NCI-H345 treated with DMSO at 0.1 percent for 48 hours (cell line): ENCODE measurements at regions not wholly inside any gene's neighbourhood (a gene's known extent, or its start where the extent isn't known, plus 50 kb on each side); places are given as distances from the start of the nearest gene placed in this dataset.
"Not testable (repeated sequence)": the region's sequence is repeated elsewhere in the genome, so short reads cannot be mapped to it uniquely, and the experiment has no call there.

Source experiments
- DNase-seq: peaks from one replicate; lab custom pipeline; 2025; ENCODE audit not compliant: unreplicated experiment; lab: John Stamatoyannopoulos, UW

DNA sequence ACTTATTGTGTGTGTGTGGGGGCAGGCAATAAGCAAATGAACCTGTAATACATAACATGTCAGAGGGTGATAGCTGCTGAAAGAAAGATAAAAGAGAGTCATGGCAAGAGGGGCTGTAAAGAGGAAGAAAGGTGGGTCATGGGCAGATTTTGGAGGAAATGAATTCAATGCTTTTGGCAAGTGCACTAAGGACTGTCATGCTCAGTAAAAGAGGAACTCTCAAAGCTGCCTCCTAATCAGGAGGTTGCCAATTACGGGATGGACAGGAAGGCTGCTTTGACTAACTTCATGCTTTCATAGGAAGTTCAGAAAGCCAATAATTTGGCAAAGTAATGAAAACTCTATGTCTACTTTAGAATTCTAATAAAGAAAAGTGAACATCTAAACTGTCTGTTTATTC, 401.2 kb downstream of the SH2D4B start:
- no peak for DNase-seq

DNA sequence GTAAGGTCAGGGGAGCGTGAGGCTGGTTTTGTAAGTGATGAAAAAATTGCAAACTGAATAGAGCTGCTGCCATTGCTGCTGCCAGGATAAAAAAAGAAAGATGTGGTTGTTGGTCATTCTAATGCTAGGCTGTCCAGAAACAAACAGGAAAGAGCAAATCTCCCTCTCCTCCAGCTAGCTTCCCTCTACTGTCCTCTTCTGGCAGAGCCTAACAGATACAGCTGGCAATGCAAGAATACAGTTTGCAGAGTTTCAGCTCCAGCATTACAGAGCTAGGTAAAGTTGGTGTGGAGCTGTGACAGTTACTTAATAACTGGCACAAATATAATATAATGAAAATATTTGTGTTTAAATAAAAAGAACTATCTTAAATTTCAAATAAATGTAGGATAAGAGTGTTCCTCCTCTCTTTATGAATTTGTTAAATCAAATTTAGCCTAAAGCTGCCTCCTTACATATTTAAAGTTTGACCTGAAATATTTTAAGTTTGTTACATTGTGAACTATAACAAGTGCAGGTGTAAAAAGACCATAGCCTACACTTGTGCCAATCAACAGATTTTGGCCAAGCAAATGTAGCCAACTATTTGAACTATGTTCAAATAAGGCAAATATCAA, 407.7 kb downstream of the SH2D4B start:
- no peak for DNase-seq

DNA sequence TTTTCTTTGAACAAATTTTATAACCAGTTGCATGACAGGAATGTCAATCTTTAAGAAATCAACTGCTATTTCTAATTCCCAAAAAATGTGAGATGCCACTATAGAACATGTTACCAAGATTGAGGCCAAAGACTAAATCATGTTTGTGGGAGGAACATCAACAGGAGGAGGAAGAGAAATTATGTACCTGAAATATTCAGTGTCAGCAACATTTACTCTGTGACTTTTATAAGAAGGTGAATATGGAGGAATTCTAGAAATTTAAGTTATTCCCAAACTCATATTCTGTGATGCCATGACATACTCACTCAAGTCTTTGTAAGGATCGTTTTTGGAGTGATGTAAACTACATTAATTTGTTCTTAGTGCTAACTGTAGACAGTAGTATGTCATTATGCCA, 408.4 kb downstream of the SH2D4B start:
- DNase-seq = no peak

DNA sequence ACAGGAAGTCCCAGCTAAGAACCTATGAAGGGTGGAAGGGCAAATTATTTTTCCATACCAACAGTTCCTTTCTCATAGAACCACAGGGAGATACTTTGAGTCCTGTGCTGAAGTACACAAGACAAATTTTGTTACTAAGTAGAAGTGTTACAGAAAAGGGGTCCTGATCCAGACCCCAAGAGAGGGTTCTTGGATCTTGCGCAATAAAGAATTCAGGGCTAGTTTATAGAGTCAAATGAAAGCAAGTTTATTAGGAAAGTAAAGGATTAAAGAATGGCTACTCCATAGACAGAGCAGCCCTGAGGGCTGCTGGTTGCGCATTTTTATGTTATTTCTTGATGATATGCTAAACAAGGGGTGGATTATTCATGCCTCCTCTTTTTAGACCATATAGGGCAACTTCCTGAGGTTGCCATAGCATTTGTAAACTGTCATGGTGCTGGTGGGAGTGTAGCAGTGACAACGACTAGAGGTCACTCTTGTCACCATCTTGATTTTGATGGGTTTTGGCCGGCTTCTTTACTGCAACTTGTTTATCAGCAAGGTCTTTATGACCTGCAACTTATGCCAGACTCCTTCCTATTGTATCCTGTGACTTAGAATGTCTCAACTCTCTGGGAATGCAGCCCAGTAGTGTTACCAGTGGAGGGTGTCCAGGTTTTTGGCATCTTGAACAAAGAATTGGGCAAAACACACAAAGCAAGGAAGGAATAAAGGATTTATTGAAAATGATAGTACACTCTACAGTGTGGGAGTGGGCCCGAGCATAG, 409.4 kb downstream of the SH2D4B start:
- DNase-seq = no peak

DNA sequence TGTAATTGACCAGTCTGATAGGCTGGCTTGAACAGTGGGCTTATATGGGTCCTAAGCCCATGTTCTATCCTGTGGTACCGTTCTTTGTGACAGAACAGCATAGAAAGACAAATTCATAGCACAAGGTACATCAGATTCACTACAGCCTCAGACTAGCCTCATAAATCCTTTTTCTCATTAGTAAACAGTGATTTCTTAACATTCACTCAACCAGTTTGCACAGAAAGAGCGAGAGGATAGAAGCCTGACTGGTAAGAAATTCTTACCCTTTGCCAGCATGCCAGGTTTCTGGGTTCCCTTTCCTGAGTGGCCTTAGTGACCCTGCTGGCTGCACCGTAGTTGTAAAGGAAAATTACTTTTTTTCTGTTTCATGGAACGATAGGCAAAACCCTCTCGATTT, 412.1 kb downstream of the SH2D4B start:
- DNase-seq = no peak

DNA sequence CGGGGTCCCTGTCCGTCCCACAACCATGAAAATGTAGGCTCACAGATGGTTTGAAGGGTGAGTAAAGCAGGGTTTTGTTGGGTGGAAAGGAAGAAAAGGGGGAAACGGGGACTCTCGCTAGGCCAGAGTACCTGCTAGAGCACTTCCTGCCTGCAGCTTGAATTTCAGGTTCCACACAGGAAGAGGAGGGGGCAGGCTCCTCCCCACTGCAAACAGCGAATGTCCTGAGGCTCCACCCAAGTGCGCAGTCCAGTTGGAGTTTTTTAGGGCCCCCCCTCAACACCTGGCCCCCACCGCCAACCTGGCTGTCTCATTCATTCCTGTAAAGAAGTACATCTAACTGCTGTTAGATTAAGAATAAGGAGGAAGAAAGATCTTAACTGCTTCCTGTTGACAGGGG, 414.7 kb downstream of the SH2D4B start:
- DNase-seq = no peak

DNA sequence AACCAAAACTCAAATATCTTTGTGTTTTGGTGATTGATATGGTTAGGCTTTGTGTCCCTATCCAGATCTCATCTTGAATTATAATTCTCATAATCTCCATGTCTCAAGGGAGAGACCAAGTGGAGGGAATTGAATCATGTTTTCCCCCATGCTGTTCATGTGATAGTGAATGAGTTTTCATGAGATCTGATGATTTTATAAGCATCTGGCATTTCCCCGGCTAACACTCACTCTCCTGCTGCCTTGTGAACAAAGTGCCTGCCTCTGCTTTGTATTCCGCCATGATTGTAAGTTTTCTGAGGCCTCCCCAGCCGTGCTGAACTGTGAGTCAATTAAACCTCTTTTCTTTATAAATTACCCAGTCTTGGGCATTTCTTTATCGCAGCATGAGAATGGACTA, 419.5 kb downstream of the SH2D4B start:
- DNase-seq = no peak

DNA sequence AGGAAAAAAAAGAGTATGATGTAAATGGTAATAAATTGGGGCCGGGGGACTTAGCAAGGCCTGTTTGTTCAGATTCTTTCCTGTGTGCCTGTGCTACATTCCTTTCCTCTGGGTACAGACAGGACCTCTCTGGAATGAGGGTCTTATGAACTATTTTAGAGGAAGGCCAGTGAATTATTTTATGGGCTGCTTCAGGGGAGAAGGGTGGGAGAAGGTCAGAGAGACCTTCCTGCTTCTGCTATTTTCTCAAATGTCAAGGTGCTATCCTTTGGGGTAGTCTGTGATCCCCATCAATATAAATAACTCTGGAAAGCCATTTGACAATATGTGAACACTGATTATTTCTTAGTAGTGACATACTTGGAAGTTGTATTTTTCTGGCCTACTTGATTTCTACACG, 426.5 kb downstream of the SH2D4B start:
- DNase-seq = no peak

DNA sequence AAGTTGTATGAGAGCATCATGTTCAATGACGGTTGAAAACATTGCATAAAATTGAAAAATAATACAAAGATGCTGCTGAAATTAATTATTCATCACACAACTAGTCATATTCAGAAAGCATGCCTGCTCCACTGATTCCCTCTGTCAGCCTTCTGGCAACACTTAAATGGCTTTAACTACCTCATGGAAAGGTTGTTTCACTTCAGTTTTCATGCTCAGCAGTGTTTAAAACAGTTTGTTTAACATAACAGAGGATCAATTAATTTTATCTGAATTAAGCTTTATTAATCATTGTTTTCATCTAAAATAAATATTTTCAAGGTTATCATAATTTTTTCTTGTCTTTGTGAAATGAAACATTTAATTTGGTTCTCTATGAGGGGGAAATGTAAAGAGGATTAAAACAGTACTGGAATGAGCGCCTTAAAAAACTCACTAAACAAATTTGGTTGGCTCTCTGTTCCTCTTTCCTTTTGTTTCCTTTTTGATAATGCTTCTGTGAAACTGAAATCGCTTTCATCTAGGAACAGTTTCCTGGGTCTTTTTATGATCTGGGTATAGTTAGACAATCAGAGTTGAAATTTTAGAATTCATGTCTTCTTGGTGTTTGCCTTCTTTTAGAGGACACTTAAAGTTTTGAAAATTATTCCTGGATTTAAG, 427.4 kb downstream of the SH2D4B start:
- DNase-seq = no peak

DNA sequence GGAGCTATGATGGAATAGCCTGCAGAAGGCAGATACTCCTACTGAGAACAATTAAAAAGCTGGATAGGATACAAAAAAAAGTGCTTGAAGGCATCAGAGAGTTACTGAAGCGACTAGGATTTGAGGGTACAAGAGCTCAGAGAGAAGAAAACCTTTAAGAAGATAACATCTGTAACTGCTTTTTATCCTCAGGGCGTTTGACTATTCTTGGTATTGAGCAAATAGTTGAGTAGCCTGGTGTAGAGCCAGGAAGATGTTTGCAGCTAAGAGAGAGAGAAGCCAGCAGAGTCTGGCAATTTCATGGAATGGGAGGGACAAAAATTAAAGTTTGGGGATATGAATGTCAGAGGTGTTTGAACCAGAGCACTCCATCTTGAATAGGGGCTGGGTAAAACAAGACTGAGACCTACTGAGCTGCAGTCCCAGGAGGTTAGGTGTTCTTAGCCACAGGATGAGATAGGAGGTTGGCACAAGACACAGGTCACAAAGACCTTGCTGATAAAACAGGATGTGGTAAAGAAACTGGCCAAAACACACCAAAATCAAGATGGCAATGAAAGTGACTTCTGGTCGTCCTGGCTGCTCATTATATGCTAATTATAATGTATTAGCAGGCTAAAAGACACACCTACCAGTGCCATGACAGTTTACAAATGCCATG, 428.8 kb downstream of the SH2D4B start:
- no peak for DNase-seq

DNA sequence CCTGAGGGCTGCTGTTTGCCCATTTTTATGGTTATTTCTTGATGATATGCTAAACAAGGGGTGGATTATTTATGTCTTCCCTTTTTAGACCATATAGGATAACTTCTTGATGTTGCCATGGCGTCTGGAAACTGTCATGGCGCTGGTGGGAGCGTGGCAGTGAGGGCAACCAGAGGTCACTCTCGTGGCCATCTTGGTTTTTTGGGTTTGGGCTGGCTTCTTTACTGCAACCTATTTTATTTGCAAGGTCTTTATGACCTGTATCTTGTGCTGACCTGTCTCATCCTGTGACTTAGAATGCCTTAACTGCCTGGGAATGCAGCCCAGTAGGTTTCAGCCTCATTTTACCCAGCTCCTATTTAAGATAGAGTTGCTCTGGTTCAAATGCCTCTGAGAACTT, 429.7 kb downstream of the SH2D4B start:
- not testable (repeated sequence) for DNase-seq

DNA sequence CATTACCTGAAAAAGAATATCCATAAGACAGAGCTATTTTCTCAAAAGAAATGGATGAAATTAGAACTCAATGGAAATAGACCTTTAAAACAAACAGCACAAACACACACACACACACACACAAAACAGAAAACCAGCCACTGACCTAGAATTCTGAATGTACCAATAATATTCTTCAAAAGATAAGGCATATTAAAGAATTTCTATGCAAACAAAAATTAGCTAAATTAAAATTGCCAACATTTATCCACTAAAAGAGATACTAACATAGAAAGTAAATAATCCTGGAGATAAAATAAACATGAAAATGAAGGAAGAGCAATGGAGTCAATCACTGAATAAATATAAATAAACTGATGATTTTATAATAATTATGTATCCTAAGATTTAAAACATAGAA, 431.2 kb downstream of the SH2D4B start:
- DNase-seq = no peak

DNA sequence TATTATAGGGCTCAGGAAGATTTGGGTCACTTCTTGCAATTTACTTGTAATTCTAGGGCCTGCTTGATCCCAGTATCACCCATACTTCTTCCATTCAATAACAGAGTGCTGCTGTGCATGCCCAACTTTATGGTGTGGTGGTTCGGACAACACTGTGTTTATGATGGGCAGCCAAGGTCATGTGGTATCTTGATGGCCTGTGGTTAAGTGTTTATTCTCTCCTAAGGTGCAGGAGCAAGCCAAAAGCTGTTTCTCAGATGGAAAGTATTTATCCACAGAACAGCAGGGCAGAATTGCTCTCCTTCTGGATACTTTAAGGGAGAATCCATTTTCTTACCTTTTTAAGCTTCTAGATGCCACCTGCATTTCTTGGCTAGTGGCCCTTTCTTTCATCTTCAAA, 433.8 kb downstream of the SH2D4B start:
- DNase-seq = no peak

DNA sequence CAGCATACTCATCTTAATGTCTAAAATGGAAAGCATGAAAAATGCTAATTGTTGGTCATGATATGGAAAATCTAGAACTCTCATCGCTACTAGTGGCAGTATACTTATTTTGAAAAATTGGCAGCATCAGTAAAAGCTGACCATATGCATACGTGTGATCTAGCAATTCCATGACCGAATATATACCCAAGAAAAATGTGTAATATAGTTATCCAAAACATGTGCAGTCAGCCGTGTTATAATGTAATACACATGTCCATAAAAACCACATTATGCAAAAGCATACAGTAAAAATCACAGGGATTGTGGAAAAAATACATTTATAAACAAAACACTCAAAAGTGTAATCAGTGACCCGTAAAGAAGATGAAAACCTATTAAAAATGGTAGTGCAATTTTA, 439.0 kb downstream of the SH2D4B start:
- no peak for DNase-seq

DNA sequence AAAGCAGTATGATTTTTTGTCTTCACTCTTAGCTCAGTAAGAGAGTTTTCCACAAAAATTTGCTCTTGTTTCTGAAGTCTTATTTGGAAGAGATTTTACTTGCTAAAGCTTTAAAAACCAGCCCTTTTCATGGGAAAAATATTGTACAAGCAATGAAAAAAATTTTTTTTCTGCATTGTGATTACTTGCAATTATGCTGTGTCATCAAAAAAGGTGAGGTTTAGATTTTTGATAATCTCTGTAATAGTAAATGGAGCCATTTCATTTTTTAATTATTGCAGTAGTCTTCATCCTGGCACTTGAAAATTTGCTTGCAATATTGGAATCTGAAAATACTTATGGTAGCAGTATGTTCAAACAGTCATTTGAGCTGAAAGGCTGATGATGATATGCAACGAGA, 447.4 kb downstream of the SH2D4B start:
- DNase-seq = no peak

DNA sequence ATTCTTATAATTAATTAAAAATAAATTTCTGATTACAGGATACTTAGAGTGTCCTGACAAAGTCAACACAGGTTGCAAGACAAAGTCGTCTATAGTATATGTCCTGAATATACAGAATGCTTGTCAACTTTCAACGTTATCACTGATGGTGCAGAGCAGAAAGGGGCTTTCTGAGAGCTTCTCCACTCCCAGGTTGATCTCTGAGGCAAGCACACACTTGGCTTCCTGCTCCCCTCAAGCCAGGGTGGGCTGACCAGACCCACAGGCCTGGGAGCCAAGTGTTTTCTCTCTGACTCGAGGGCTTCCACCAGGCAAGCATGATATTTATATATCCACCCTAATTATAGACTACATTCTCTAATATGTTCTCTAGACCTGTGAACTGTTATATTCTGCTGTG, 448.9 kb downstream of the SH2D4B start:
- no peak for DNase-seq

DNA sequence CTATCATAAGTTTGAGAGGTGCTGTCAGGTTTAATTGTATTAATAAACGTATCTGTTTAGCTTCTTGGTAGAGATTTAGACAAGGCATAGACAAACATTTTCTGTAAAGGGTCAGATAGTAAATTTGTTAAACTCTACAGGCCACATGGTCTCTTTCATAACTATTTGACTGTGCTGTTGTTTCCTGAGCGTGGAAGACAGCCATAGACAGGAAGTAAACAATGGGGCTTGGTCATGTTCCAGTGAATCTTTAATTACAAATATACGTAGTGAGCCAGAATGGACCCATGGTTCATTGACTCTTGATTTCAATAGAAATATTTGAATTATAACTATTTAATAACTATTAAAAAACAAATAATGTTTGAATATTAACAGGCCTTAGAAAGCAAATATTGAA, 451.1 kb downstream of the SH2D4B start:
- no peak for DNase-seq

DNA sequence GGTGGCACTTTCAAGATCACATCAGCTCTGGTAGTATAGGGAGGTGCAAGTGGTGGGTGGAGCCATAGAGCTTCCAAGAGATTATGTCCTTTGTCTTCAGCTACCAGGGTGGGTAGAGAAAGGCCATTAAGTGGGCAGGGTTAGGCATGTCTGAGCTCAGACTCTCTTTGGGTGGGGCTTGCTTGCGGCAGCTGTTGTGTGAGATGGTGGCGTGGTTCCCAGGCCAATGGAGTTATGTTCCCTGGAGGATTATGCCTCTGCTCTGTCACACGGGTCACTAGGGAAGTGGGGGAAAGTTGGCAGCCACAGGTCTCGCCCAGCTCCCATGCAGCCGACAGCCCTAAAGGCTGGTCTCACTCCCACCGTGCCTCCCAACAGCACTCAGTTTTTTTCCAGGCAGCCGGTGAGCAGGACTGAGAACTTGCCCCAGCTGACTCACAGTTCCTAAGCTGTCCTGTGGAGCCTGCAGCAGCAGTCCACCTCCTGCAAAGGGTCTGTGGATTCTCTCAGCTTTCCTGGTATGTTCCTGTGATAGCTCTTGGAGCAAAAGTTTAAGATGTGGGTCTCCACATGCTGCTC, 459.0 kb downstream of the SH2D4B start:
- DNase-seq = no peak

DNA sequence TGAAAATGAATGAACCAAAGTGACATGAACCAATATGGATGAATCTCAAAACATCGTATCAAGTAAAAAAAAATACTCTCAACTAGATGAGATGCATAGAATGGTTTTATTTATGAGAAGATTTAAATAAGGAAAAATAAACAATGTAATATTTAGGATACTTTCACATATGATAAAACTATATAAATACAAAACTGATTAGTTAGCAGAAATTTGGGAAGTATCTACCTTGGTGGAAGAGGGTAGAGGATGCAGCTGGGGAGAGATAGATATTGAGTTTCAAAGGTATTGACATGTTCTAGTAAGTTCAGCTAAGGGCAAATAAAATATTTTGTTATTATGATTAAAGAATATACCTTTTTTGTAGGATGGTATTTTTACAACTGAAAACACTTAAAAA, 463.1 kb downstream of the SH2D4B start:
- no peak for DNase-seq

DNA sequence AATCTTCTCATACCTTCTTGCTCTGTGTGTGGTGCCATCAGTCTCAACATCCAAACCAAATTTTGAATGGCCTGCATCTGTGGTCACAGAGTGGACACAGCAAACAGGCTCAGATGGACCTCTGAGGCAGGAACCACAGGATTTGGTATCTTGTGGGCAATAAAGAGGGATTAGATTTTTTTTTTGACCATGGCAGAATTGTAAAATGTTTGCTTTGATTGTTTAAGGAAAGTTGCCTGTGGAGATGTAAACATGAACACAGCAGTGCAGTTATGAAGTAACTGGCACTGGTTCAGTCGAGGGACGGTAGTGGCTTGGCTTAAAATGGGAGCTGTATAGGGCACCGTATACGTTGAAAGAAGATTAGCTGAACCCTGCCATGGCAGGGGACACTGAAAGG, 464.7 kb downstream of the SH2D4B start:
- DNase-seq = no peak

DNA sequence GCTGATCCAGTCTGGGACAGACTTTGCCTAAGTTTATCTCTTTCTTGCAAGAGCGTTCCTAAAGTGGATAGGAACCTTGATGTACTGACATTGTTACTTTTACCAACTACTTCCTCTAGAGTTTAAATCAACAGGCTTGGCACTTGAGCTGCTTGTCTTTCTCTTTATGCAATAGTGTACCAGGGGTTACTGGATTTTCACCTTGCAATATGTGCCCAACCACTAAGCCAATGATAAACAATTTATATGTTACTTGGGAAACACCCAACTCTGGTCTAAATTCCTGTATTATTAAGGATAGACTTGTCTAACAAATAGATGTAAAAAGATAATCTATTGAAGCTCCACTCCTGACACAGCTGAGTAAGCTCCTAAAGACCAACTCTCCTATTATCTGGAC, 470.2 kb downstream of the SH2D4B start:
- no peak for DNase-seq

DNA sequence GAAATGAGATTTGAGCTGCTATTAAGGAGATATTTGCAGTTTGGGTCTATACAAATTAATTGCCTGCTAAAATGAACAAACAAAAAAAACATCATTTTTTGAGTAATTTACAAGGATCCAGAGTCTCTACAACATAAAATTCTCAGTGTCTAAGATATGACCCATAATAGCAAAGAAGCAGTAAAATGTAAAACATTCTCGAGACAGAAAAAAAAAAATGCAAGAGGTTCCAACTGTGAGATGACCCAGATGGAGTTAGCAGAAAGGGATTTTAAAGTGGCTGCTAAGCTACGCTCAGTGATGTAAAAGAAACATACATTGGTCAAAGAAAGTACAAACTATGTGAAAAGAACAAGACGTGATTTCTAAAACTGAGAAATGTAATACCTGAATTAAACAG, 471.0 kb downstream of the SH2D4B start:
- no peak for DNase-seq
